Keratinocyte (primary cell): ENCODE measurements at regions not wholly inside any gene's neighbourhood (a gene's known extent, or its start where the extent isn't known, plus 50 kb on each side); places are given as distances from the start of the nearest gene placed in this dataset.

Experiments used
- EZH2 ChIP-seq: IDR thresholded peaks from one replicate; pipeline ENCODE4 v1.6.1; 2012; ENCODE audit warnings: inconsistent platforms, mild to moderate bottlenecking, low read length, moderate library complexity
- TF ChIP-seq, protein P1 (sequence below), 3 experiments: IDR thresholded peaks in 1 of 3; conservative IDR thresholded peaks in 1 of 3; optimal IDR thresholded peaks in 1 of 3; 2 replicates in 2 of 3; 3 replicates in 1 of 3; pipeline versions ENCODE3 to v1.5.1; 2011; ENCODE audit warnings: low read length in 3 of 3, mild to moderate bottlenecking in 3 of 3, moderate library complexity in 2 of 3, control low read depth in 1 of 3, inconsistent platforms in 1 of 3; ENCODE audit not compliant: insufficient read depth in 2 of 3; ENCODE audit errors: extremely low read depth in 1 of 3

GRCh38 chr5:3933536-3933935 lies 337.9 kb downstream of the IRX1 start:
- TF ChIP-seq, protein P1, sequence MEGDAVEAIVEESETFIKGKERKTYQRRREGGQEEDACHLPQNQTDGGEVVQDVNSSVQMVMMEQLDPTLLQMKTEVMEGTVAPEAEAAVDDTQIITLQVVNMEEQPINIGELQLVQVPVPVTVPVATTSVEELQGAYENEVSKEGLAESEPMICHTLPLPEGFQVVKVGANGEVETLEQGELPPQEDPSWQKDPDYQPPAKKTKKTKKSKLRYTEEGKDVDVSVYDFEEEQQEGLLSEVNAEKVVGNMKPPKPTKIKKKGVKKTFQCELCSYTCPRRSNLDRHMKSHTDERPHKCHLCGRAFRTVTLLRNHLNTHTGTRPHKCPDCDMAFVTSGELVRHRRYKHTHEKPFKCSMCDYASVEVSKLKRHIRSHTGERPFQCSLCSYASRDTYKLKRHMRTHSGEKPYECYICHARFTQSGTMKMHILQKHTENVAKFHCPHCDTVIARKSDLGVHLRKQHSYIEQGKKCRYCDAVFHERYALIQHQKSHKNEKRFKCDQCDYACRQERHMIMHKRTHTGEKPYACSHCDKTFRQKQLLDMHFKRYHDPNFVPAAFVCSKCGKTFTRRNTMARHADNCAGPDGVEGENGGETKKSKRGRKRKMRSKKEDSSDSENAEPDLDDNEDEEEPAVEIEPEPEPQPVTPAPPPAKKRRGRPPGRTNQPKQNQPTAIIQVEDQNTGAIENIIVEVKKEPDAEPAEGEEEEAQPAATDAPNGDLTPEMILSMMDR (optimal IDR thresholded peaks at IDR 0.05 in 1 of 3, IDR thresholded peaks at IDR 0.05 in 1 of 3, conservative IDR thresholded peaks at IDR 0.05 in 1 of 3; ENCODE audit: extremely low read depth in 1 of 3, insufficient read depth in 2 of 3, low read length in 3 of 3): no peak
- TF ChIP-seq EZH2: no peak
